ENCODE measurements at regions not wholly inside any gene's neighbourhood (a gene's known extent, or its start where the extent isn't known, plus 50 kb on each side); places are given as distances from the start of the nearest gene placed in this dataset.

DNA sequence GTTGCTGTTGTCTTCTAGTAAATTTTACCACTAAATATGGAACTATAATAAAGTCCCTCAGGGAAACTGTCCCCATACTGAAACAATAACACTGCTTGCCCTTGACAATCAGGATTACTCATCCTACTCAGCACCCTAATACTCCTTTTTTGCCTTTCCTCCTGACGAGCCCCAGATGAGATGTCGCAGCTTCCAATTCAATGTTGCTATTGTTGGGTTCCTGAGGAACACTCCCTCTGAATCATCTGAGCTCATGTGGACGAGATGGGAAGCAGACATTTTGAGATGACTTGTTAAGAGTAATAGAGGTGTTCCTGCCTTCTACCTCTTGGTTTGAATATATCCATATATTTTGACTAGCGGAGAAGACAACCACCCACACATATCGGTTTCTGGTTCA, 187.8 kb upstream of the FAM98A start:
- TF ChIP-seq CTCF (IDR thresholded peaks at IDR 0.05; ENCODE audit: insufficient read depth, low read depth, low read length, missing control alignments) = no peak
- DNase-seq (ENCODE audit: low read depth) = no peak
- no peak overlapping the region for H3K4me3 ChIP-seq (ENCODE audit: low read depth, low read length)

DNA sequence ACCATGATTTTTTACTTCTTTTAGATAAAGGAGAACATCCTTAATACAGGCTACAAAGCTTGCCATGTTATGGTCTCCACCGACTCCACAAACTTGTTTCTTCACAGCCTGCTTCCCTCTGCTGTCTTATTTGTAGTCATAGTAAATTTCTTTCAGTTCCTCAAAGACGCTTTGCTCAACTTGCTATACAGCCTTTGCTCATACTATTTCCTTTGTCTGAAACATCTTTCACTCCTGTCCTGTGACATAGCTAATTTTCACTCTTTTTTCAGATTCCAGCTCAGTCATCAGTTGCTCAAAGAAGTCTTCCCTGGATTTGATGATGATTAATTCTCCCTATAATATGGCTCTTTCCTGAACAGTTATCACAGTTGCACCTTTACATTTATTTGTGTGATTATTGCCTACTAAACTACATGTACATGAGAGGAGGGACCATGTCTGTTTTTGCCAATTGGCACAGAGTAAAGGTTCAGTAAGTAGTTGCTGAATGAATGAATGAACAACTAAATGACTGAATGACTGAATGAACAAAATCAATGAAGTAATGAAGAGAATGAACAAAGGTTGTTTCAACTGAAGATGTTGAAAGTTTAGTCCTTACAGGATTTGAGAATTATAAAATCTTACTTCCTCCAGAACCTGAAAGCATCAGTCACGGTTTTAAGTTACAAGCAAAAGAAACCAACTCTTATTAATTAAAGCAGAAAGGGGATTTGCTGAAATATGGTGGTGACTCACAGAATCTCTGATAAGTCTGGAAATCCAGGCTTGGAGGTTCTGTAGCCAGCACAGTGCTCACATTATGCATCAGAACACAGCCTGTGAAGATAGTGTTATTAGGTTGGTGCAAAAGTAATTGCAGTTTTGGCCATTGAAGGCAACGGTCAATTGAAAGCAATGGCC, 186.4 kb upstream of the FAM98A start:
- no peak for TF ChIP-seq CTCF (IDR thresholded peaks at IDR 0.05; ENCODE audit: insufficient read depth, low read depth, low read length, missing control alignments)
- no peak overlapping the region for H3K4me3 ChIP-seq (ENCODE audit: low read depth, low read length)
- peak; percentile 55 for DNase-seq (ENCODE audit: low read depth)

- H3K4me3 ChIP-seq (ENCODE audit: low read depth, low read length) = no peak overlapping the region
- TF ChIP-seq CTCF (IDR thresholded peaks at IDR 0.05; ENCODE audit: insufficient read depth, low read depth, low read length, missing control alignments) = no peak
Observed at GRCh38 chr2:33784488-33784887, 185.4 kb upstream of the FAM98A start.

DNA sequence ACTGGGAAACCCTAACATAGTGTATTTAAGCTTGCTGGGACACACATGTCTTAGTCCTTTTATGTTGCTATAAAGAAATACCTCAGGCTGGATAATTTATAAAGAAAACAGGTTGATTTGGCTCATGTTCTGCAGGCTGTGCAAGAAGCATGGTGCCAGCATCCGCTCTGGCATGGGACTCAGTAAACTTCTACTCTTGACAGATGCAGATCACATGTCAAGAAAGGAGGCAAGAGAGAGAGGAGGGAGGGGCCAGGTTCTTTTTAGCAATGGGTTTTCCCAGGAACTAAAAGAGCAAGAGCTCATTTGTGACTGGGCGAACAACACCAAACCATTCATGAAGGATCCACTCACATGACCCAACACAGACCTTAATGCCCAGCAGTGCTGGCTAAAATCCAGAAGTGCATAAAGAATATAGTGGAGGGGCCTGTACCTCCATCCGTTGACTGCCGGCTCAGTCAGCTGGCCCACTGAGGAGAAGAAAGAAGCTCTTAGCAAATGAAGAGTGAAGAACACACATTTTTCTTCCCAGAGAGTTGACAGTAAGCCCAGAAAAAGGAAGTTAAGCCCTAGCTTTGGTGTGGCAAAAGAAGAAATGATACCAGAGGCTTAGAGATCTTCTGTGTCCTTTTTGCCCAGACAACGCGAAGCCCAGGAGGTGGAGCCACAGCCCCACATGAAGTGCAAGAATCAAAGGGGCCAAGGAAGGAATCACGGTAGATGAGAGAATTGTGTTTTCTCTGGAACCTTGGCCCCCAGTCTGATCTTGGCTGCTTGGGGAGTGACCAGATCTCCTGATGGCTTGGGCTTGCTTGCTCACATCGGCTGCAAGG, 183.5 kb upstream of the FAM98A start:
- H3K4me3 ChIP-seq (ENCODE audit: low read depth, low read length) = no peak overlapping the region
- no peak for TF ChIP-seq CTCF (IDR thresholded peaks at IDR 0.05; ENCODE audit: insufficient read depth, low read depth, low read length, missing control alignments)
- no peak for DNase-seq (ENCODE audit: low read depth)

More at GRCh38 chr2:33784488-33784887, 185.4 kb upstream of the FAM98A start:
- no peak for DNase-seq (ENCODE audit: low read depth)

DNA sequence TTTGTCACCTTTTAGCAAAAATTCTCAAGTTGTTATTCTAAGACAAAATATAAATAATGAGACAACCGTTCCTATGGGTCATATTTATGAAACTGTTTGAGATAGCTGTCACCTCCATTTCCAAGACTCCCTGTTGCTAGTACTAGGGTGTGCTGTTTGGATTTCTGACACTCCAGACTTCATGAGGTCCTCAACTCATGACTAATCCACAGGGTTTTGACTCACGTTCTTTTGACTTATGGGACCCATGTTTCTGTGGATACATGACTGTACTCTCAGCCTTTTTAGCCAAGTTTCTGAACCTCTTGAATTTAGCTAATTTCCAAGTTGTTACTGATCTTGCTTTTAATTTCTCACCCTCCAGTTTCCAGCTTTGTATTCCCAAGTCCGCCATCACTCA, 178.7 kb upstream of the FAM98A start:
- no peak overlapping the region for H3K4me3 ChIP-seq (ENCODE audit: low read depth, low read length)
- no peak for DNase-seq (ENCODE audit: low read depth)
- TF ChIP-seq CTCF (IDR thresholded peaks at IDR 0.05; ENCODE audit: insufficient read depth, low read depth, low read length, missing control alignments) = no peak

- no peak for TF ChIP-seq CTCF (IDR thresholded peaks at IDR 0.05; ENCODE audit: insufficient read depth, low read depth, low read length, missing control alignments)
- no peak overlapping the region for H3K4me3 ChIP-seq (ENCODE audit: low read depth, low read length)
- no peak for DNase-seq (ENCODE audit: low read depth)
Observed at GRCh38 chr2:33775306-33775705, 176.2 kb upstream of the FAM98A start.

Data from GM12865 (cell line).